HG03103 (cell line): ENCODE measurements at regions not wholly inside any gene's neighbourhood (a gene's known extent, or its start where the extent isn't known, plus 50 kb on each side); places are given as distances from the start of the nearest gene placed in this dataset.

ENCODE experiments used
- ATAC-seq: cut with Tn5 transposase; IDR thresholded peaks from one replicate; pipeline ENCODE4 v1.9.1; 2021; ENCODE audit warnings: low read depth; ENCODE audit not compliant: unreplicated experiment

- ATAC-seq: no peak
Measured at GRCh38 chr5:74250304-74251102, 390.0 kb downstream of the ENC1 start.

- ATAC-seq: no peak
Measured at GRCh38 chr5:74248576-74248975, 392.0 kb downstream of the ENC1 start.

GRCh38 chr5:74244406-74244805 is 396.1 kb downstream of the ENC1 start:
- ATAC-seq: no peak

- ATAC-seq: no peak
Measured at GRCh38 chr5:74243634-74244033, 396.9 kb downstream of the ENC1 start.

- no peak for ATAC-seq
Measured at GRCh38 chr5:74242516-74242915, 398.0 kb downstream of the ENC1 start.

- ATAC-seq: no peak
Measured at GRCh38 chr5:74241751-74242140, 398.8 kb downstream of the ENC1 start.

GRCh38 chr5:74240783-74241750 is 399.5 kb downstream of the ENC1 start:
- ATAC-seq: no peak

- no peak for ATAC-seq
Measured at GRCh38 chr5:74239261-74239660, 401.3 kb downstream of the ENC1 start.

GRCh38 chr5:74237571-74238145 is 402.9 kb downstream of the ENC1 start:
- ATAC-seq: no peak

GRCh38 chr5:74235552-74235951 is 405.0 kb downstream of the ENC1 start:
- ATAC-seq: no peak

- ATAC-seq: no peak
Measured at GRCh38 chr5:74233571-74233970, 407.0 kb downstream of the ENC1 start.

- no peak for ATAC-seq
Measured at GRCh38 chr5:74233091-74233490, 407.4 kb downstream of the ENC1 start.

GRCh38 chr5:74232276-74232675 is 408.3 kb downstream of the ENC1 start:
- no peak for ATAC-seq

- ATAC-seq: no peak
Measured at GRCh38 chr5:74231697-74232096, 408.8 kb downstream of the ENC1 start.

- ATAC-seq: no peak
Measured at GRCh38 chr5:74226716-74227485, 413.6 kb downstream of the ENC1 start.

- ATAC-seq: no peak
Measured at GRCh38 chr5:74225587-74225986, 414.9 kb downstream of the ENC1 start.

GRCh38 chr5:74224331-74224730 is 416.2 kb downstream of the ENC1 start:
- ATAC-seq: no peak

- ATAC-seq: no peak
Measured at GRCh38 chr5:74222806-74223205, 417.7 kb downstream of the ENC1 start.

- ATAC-seq: no peak
Measured at GRCh38 chr5:74221413-74221812, 419.1 kb downstream of the ENC1 start.

- no peak for ATAC-seq
Measured at GRCh38 chr5:74216012-74216411, 424.5 kb downstream of the ENC1 start.
